GM21423 (cell line): ENCODE measurements at regions not wholly inside any gene's neighbourhood (a gene's known extent, or its start where the extent isn't known, plus 50 kb on each side); places are given as distances from the start of the nearest gene placed in this dataset.
"Not testable (repeated sequence)": the region's sequence is repeated elsewhere in the genome, so short reads cannot be mapped to it uniquely, and the experiment has no call there.

Experiments
- ATAC-seq: cut with Tn5 transposase; IDR thresholded peaks from one replicate; pipeline ENCODE4 v1.9.1; 2021; ENCODE audit warnings: mild to moderate bottlenecking, moderate library complexity; ENCODE audit not compliant: unreplicated experiment

GRCh38 chr6:86738078-86738477, 199.2 kb upstream of the HTR1E start:
- no peak for ATAC-seq

- ATAC-seq = not testable (repeated sequence)
These were observed 205.7 kb upstream of the HTR1E start for GRCh38 chr6:86731631-86732030.

- not testable (repeated sequence) for ATAC-seq
These were observed 206.6 kb upstream of the HTR1E start for GRCh38 chr6:86730772-86731171.

- no peak for ATAC-seq
These were observed 207.1 kb upstream of the HTR1E start for GRCh38 chr6:86730216-86730615.

- ATAC-seq = no peak
These were observed 208.4 kb upstream of the HTR1E start for GRCh38 chr6:86728976-86729375.

- no peak for ATAC-seq
These were observed 212.6 kb upstream of the HTR1E start for GRCh38 chr6:86724695-86725094.

GRCh38 chr6:86723729-86724128, 213.6 kb upstream of the HTR1E start:
- ATAC-seq = no peak

GRCh38 chr6:86723151-86723550, 214.2 kb upstream of the HTR1E start:
- ATAC-seq = no peak

- no peak for ATAC-seq
These were observed 215.2 kb upstream of the HTR1E start for GRCh38 chr6:86722131-86722530.

GRCh38 chr6:86715676-86716075, 221.7 kb upstream of the HTR1E start:
- no peak for ATAC-seq

- ATAC-seq = no peak
These were observed 225.3 kb upstream of the HTR1E start for GRCh38 chr6:86712039-86712438.

- ATAC-seq = no peak
These were observed 229.7 kb upstream of the HTR1E start for GRCh38 chr6:86707545-86708120.

- ATAC-seq = no peak
These were observed 230.9 kb upstream of the HTR1E start for GRCh38 chr6:86706449-86706848.

GRCh38 chr6:86701228-86701627, 236.1 kb upstream of the HTR1E start:
- not testable (repeated sequence) for ATAC-seq

- ATAC-seq = no peak
These were observed 250.8 kb upstream of the HTR1E start for GRCh38 chr6:86686496-86686895.

GRCh38 chr6:86685230-86685797, 252.0 kb upstream of the HTR1E start:
- no peak for ATAC-seq

GRCh38 chr6:86683132-86683908, 254.0 kb upstream of the HTR1E start:
- ATAC-seq = no peak

- no peak for ATAC-seq
These were observed 255.0 kb upstream of the HTR1E start for GRCh38 chr6:86682297-86682696.

- not testable (repeated sequence) for ATAC-seq
These were observed 256.2 kb upstream of the HTR1E start for GRCh38 chr6:86681140-86681539.

GRCh38 chr6:86672125-86672524, 265.2 kb upstream of the HTR1E start:
- not testable (repeated sequence) for ATAC-seq

GRCh38 chr6:86657192-86657591, 280.1 kb upstream of the HTR1E start:
- ATAC-seq = no peak

- ATAC-seq = no peak
These were observed 308.2 kb upstream of the HTR1E start for GRCh38 chr6:86629123-86629522.
